ENCODE measurements at regions not wholly inside any gene's neighbourhood (a gene's known extent, or its start where the extent isn't known, plus 50 kb on each side); places are given as distances from the start of the nearest gene placed in this dataset.
"Not testable (repeated sequence)": the region's sequence is repeated elsewhere in the genome, so short reads cannot be mapped to it uniquely, and the experiment has no call there.

DNA sequence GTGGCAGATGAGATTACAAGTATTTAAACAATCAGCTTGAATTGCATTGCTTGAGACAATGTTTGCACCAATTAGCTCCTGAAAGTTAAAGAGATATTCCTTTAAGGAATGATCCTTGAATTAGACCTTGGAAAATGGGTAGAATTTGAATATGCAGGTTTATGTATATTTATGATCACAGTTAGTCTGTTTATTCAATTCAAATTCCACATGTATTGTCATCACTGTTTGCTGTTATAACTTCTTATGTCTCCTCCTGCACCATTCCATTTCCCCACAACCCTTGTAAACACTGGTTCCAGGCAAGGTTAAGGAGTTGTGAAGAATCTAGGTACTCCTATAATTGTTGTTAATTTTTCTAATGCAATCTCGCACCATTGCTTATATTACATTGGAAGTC lies 518.2 kb upstream of the PBX1 start:
- DNase-seq: no peak

DNA sequence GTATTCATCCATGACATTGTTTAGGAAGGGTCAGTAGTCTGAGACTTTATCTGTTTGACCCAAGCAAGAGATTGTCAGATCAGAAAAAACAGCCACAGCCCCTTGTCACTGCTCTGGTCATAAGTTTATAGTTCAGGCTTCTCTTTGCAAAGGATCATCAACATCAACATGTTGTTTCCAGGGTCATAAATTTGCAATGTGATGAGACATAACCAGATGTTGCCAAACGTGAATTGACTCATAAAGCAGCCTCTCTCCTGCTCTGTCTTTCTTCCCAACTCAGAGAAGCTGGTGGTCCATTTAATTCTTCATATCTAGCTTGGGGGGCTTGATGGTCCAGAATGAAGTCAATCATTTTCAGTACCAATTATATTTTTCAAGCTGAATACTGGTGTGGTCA lies 507.2 kb upstream of the PBX1 start:
- no peak for DNase-seq

DNA sequence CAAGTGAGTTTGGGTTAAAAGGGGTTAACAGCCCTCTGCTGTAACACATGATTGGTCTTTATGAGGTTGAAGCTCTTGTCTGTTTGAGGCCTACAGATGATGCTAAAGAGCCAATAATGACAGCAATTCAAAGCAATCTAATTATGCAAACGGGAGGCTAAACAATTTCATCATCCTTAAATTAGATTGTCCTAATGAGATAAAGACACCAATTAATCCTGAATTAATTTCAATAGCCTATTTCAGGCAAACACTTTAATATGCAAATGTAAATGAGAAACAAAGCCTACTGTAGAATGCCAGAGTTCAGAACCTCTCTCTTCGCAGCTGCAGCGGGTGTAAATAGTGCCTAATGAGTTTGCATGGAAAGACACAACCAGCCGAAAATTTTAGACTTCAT lies 504.7 kb upstream of the PBX1 start:
- no peak for DNase-seq

DNA sequence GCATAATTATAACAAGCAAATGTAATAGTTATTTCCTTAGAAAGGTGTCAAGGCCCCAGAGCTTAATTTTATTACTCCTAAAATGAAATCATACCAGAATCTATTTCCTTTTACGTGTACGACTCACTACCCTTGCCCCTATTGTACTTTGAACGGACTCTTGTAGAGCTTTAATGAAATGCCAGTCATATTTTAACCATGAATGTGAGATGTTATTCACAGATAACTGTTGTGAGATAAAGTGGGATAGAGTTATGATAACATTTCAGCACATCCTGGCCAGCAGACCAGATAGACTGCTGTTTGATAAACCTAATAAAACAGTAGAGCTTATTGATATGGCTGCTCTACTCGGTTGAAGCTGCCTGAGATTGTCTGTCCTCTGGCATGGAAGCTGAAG lies 500.8 kb upstream of the PBX1 start:
- DNase-seq: no peak

DNA sequence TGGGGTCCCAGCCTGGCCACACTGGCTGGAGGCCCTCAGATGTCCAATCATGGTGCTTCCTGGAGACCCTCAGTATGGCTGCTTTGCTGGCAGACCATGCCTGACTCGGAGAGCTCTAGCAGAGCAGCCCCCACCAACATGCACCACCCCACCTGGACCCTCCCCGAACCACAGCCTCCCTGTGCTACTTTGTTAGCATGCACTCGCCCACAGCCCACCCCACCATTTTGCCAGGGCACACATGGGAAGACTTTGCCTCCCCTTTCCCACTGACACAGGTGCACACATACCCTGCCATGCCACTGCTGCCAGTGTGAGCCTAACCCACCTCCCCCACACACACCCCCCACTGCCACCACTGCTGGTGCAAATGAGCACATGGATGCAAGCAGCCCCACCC lies 497.5 kb upstream of the PBX1 start:
- DNase-seq: no peak

DNA sequence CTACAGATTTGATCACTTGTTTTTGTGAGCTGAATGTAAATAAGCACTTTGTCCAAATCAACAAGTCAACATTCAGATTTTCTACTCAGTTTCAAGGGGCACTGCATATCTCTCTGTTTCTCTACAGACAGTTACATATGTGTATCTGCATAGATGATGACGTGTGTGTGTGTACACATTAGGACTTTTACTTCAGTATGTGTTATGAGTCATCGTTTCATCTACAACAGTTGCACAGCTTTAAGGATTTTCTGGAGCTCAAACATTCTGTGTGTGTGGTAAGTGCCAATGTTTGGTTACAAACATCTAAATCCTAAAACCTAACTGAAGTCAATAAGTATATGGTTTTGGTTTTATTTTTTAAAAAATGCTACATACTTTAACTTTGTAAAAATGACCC lies 494.5 kb upstream of the PBX1 start:
- no peak for DNase-seq

DNA sequence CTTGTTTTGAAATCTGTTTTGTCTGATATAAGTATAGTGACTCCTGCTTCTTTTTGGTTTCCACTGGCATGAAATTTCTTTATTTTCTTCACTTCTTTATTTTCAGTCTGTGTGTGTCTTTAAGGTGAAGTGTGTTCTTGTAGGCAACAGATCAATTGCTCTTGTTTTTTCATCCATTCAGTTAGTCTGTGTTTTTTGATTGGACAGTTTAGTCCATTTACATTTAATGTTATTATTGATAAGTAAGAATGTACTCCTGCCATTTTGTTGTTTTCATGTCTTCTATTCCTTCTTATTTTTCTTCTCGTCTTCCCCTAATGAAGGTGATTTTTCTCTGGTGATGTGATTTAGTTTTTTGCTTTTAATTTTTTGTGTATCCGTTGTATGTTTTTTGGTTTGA lies 487.7 kb upstream of the PBX1 start:
- DNase-seq: no peak

DNA sequence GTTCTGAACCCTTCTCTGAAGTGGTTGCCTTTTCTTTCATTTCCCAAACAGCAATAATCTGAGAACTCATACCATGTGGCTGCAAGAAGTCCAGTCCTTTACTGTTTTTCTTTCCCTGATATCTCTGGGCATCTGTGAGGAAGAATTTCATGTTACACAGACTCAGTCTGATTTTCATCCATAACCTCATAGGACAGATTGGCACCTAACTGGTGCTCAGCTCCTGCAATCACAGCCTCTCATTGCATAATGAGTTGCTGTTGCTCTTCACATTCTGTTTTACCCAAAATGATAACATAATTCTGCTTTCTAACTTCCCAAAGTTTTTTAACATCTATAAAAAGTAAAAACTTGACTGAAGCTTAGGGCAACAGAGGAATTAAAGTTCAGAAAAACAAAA lies 472.2 kb upstream of the PBX1 start:
- no peak for DNase-seq

DNA sequence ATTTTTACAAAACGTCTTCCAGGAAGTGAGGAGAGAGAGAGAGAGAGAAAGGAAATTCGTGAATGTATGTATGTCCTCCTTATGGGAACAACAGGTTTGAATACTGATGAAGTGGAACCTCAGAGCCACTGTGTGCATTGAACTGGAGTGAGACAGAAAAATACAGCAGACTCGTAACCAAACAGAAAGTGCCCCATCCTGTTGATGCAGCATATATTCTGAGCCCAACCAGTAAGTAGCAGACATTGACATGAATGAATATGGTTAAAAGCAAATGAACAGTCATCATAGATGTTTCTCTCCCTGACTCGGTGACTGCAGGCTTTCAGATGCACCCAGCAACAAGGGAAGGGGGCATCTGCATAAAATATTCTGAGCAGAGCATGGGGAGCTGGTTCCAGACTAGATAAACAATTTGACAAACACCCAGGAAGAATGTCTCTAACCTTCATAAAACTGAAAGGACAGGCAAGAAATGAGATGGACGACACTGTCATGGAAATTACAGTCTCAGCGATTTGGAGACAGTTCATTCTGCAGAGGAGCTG lies 471.0 kb upstream of the PBX1 start:
- no peak for DNase-seq

DNA sequence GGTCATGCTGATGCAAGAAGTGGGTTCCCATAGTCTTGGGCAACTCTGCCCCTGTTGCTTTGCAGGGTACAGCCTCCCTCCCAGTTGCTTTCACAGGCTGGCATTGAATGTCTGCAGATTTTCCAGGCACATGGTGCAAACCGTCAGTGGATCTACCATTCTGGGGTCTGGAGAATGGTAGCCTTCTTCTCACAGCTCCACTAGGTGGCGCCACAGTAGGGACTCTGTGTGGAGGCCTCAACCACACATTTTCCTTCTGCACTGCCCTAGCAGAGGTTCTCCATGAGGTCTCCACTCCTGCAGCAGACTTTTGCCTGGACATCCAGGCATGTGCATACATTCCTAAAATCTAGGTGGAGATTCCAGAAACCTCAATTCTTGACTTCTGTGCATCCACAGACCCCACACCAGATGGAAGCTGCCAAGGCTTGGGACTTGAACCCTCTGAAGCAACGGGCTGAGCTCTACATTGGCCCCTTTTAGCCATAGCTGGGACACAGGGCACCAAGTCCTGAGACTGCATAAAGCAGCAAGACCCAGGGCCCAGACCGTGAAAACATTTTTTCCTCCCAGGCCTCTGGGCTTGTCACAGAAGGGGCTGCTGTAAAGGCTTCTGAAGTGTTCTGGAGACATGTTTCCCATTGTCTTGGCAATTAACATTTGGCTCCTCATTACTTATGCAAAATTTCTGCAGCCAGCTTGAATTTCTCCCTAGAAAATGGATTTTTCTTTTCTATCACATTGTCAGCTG lies 466.2 kb upstream of the PBX1 start:
- DNase-seq: no peak

DNA sequence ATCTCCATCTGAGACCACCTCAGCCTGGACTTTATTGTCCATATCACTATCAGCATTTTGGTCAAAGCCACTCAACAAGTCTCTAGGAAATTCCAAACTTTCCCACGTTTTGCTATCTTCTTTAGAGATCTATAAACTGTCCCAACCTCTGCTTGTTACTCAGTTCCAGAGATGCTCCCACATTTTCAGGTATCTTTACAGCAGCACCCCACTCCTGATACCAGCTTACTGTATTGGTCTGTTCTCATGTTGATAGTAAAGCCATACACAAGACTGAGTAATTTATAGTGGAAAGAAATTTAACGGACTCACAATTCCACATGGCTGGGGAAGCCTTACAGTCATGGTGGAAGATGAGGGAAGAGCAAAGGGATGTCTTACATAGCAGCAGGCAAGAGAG lies 465.4 kb upstream of the PBX1 start:
- DNase-seq: no peak

DNA sequence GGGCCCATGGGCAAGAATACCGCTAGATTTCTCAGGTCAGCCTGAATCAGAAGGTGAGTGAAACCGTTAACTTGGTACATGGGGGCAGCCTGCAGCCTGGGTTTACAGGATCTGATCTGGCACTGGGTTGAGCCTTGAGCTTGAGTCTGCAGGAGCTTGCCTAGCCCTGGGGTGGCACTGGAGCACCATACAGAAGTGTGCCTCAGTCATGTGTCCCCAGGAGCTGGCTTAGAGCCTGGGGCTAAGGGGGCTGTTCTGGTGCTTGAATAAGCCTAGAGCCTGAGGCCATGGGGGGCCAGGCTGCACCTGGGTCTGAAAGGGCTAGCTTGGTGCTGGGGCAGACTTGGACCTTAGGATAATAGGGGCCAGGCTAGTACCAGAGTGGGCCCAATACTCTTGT lies 457.2 kb upstream of the PBX1 start:
- no peak for DNase-seq

DNA sequence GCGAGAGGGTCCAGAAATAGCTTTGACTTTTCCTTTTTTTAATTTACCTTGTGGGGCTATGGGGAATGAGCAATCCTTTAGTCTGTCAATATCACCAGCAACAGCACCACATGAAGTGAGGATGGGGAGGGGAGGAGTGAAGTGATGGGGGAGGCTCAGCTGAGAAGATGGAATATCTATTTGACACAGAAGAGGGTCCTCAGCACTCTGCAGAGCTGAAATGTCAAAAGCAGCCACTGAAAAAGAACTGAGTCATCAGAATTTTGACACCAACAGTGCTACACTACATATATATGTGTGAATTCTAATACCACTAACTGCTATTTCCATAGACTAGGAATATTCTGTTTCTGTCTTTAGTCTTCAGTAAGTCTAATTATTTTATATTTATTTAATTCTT lies 427.0 kb upstream of the PBX1 start:
- DNase-seq: no peak

DNA sequence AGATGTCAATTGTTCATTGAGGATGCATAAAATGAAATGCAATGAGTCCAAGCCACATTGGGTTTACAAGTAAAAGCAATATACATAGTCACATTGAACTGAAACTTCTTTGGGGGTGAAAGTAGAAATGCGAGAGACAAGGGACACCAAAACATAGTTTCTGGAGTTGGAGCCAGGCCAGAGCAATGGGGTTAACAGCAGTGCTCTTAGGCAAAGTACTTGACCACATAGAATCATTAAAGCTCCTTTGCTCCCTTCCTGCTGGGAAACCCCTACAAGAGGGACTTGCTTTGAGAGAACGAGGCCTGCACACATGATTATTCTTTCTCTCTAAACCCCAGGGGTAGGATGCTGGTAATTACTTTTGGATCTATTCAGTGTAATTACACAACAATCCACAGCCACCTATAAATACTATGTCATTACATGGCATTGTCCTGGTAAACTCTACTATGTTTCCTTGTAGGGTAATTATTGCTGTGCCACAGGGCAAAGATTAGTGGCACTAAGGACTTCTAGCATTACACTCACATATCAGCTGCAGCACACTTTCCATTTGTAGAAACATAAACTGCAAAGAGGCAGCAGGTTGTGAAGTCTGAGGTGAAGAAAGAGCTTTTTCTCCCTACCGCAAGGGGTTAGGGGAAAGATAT lies 421.6 kb upstream of the PBX1 start:
- no peak for DNase-seq

DNA sequence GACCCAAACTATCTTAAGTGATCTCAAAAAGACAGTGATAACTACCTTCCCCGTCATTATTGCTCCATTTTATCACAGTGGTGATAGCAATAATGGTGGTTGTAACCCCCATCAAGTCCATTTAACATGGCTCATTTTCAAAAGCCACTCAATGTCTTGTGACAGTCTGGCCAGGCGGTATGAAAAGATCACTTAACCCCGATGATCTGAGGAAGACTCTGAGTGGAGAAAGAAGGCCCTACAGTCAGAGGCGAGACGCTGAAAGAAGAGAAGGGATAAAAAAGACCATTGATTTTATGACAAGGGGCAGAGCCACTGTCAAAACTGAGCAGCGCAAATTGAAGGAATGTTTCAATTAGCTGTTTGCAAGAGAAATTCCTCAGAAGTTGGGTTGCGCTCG lies 417.2 kb upstream of the PBX1 start:
- no peak for DNase-seq

DNA sequence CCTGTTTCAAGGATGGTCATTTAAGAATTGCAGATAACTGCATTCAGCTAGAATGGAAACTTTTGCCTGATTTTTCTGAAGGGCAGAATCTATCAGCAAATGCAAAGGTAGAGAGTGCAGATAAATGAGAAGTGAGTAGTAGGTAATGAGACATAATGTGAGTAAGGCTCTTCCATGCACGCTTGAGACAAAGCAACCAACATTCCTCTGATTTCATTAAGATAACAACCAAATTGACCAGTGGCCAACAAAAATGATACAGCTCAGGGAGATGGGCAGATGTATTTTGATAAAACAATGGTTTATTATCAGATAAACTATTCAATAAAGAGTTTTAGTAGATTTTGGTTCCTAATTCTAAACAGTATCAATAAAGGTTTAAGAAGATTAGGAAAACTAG lies 404.4 kb upstream of the PBX1 start:
- DNase-seq: no peak

DNA sequence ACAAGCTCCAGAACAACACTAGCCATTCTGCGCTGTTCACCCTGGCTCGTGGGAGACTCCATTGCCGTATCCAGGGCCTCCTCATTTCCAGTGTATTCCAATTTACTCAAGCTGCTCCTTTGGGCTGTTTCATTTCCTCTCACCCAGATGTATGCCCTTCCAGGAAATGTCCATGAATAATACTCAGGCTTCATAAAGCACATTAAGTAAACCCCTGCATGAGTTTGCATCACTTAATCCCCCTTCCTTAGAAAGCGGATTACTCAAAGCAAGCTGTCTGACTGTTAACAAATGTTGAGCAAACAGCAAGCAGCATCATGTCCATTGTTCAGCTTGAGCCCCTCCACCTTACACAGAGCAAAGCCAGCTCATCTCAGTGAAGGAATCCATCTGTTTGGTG lies 403.6 kb upstream of the PBX1 start:
- no peak for DNase-seq

DNA sequence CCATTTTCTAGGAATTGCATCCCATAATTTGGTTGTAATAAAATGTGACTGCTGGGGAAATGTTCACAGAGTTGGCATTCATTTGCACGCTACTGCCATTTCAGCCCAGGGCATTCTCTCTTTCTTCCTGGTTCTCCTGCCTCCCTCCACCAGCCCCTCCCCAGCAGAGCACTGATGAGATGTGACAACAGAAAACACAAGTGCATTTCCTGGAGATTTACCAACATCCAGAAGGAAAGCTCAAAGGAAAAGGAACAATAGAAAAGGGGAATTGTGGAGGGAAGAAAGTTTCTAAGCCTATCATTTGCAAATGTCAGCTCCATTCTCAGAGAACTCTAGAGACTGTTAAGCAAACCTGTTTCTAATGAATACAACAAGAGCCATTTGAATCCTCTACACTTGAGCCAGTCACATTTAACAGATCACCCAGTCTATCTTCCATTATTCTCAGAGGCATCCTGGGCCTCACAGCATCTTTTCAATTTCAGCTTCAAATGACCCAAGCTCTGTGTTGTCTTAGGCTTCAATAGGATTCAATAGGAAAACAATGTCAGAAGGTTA lies 395.6 kb upstream of the PBX1 start:
- DNase-seq: no peak

DNA sequence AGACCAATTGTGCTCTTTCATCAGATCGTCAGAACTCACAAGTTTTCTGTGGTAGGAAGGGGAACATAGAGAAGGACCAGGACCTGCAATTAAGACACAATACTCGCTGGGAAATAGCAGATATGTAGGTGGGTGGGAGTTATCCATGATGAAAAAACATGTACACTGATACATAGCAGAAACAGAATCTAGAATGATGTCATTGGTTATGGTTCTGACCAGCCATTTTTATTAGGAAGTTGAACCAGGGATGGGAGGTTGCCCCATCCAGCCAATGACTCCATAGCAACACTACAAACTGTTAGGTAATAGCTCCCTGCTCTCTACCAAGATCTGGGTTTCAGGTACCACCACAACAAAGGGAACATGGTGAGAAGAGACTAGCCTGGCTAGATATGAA lies 393.5 kb upstream of the PBX1 start:
- DNase-seq: no peak

DNA sequence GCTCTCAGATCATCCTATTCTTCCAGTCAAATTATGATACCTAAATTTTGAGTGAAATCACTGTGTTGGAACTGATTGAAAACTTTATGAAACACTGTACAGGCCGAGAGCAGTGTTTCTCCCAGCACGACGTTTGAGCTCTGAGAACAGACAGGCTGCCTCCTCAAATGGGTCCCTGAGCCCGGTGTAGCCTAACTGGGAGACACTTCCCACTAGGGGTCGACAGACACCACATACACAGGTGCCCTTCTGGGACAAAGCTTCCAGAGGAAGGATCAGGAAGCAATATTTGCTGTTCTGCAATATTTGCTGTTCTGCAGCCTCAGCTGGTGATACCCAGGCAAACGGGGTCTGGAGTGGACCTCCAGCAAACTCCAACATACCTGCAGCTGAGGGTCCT lies 392.5 kb upstream of the PBX1 start:
- not testable (repeated sequence) for DNase-seq

DNA sequence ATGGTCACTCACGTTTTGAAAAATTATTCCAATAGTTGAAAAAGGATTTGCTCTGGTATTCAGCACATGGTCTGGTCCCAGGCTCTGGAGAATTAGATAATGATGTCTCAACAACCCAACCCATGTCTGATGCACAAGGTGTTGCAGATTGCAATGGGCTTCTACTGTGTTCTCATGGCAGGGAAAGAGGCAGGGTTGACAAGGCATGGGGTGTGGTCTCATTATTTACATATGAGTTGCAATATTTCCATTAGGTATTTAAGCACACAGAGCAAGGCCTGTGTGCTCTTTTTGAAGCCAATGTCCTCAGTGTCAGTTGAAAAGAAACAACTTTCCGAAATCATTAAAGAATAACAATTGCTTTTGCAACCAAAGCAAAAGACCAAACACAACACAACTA lies 381.9 kb upstream of the PBX1 start:
- DNase-seq: no peak

DNA sequence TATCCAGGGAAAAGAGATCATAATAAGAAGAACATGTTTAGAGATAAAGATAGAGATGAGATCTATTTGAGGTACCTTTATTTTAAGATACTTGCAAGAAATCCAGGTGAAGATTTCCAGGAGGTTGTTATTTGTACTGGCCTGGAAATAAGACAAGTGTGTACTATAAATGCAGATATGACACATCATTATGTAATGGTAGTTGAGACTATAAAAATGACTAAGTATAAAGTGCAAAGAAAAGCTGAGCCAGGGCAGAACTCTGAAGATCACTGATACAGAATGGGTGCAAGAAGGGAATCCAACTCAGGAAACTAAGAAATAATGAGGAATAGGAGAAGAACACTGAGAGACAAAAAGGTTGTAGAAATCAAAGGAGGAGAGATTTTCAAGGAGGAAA lies 378.2 kb upstream of the PBX1 start:
- DNase-seq: no peak

DNA sequence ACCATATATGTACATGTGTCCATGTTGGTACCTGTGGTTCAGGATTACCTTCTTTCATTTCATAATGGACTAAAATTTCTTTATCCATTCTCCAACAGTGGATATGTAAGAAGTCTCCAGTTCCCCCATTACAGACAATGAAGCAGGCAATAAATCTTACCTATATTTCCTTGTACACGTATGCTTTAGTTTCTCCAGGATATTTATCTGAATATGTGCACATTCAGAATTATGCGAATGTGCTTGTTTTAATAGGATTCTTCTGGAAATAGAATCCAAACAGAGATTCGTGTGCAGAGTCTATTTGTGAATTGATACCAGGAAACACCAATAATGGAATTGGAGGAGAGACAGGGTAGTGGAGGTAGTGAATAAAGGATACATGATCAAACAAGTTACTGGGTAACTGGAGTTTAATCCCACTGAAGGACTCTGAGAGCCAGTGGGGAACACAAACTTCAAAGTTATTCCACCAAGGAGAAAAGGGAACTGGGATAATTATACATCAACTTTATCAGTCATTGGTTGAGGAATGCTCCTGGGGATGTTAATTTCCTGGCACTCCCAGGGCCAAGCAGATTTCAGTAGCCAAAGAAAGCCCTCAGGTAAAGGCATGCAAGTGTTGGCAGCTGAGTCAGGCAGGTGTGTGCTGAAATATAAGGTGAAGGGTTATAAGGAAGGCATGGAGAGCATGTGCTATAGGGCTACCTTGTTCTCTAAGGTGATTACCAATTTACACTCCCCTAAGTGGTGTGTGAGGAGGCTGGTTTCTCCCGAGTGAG lies 374.9 kb upstream of the PBX1 start:
- DNase-seq: no peak

DNA sequence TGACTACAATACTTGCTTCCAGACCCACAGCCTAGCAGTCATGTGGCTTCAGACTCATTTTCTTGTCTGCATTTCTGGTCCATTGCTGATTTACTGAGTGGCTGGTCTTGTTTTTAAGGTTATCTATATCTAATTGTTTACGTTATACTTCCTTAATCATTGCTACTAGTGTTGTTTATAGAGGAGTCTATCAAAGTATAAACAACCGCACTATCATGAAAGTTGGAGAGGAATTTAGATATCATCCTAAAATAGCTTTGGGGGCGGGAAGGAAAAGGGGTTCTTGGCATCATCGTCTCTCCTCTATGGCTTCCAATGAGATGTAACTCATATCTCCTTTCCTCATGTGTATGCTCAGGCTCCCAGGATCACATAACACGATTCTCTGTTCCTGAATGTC lies 372.1 kb upstream of the PBX1 start:
- DNase-seq: no peak
